CD4-positive, alpha-beta memory T cell (primary cell): ENCODE measurements at regions not wholly inside any gene's neighbourhood (a gene's known extent, or its start where the extent isn't known, plus 50 kb on each side); places are given as distances from the start of the nearest gene placed in this dataset.

Source experiments
- CTCF ChIA-PET: fragments of 350-600 bp; sonication (Branson Sonifier 250); formaldehyde crosslinking; loops from one replicate; lab custom pipeline; 2021; ENCODE audit warnings: inconsistent platforms; ENCODE audit not compliant: partially characterized antibody; lab: Charles Lee
- POLR2A ChIA-PET: fragments of 350-600 bp; sonication (Branson Sonifier 250); formaldehyde crosslinking; loops from one replicate; lab custom pipeline; 2021; ENCODE audit not compliant: partially characterized antibody; lab: Charles Lee
- DNase-seq, 5 donors: peaks; one replicate each; pipeline versions ENCODE4 v3.0.0 to v3.0.0-alpha.2; 2020 to 2022; ENCODE audit warnings: mixed read lengths in 1 of 5
- H3K27ac ChIP-seq: one replicate; pipeline ENCODE4 v1.7.0; 2013; ENCODE audit warnings: low read depth, low read length
- H3K27me3 ChIP-seq: 2 replicates; pipeline ENCODE4 v1.7.0; 2013; ENCODE audit warnings: mild to moderate bottlenecking, low read length, moderate library complexity; ENCODE audit not compliant: insufficient read depth
- H3K36me3 ChIP-seq: 2 replicates; pipeline ENCODE4 v1.7.0; 2013; ENCODE audit warnings: mild to moderate bottlenecking, low read length, moderate library complexity; ENCODE audit not compliant: insufficient read depth
- H3K4me1 ChIP-seq: 2 replicates; pipeline ENCODE4 v1.7.0; 2013; ENCODE audit warnings: mild to moderate bottlenecking, low read length, moderate library complexity; ENCODE audit not compliant: insufficient read depth
- H3K4me3 ChIP-seq, 2 donors: one replicate each; pipeline ENCODE4 v1.7.0; 2013; ENCODE audit warnings: low read length in 2 of 2, mild to moderate bottlenecking in 1 of 2
- H3K9me3 ChIP-seq, 2 donors: one replicate each; pipeline ENCODE4 v1.7.0; 2013; ENCODE audit warnings: low read length in 2 of 2, control low read depth in 1 of 2; ENCODE audit not compliant: control insufficient read depth in 1 of 2
- H3K27ac Mint-ChIP-seq, 7 donors: one replicate each; pipeline ENCODE4 v1.8.0; 2020 to 2021; ENCODE audit warnings: mixed read lengths in 7 of 7, mild to moderate bottlenecking in 6 of 7, inconsistent platforms in 3 of 7, moderate library complexity in 3 of 7
- H3K27me3 Mint-ChIP-seq, 2 donors: one replicate each; pipeline ENCODE4 v1.8.0; 2020 to 2021; ENCODE audit warnings: mixed read lengths in 2 of 2
- H3K36me3 Mint-ChIP-seq, 2 donors: one replicate each; pipeline ENCODE4 v1.8.0; 2020 to 2021; ENCODE audit warnings: mixed read lengths in 2 of 2, inconsistent platforms in 1 of 2, mild to moderate bottlenecking in 1 of 2
- H3K4me1 Mint-ChIP-seq, 4 donors: one replicate each; pipeline ENCODE4 v1.8.0; 2020 to 2021; ENCODE audit warnings: mixed read lengths in 4 of 4, mild to moderate bottlenecking in 1 of 4
- H3K4me3 Mint-ChIP-seq, 8 donors: one replicate each; pipeline ENCODE4 v1.8.0; 2020 to 2021; ENCODE audit warnings: mixed read lengths in 8 of 8, mild to moderate bottlenecking in 7 of 8, moderate library complexity in 6 of 8, inconsistent platforms in 3 of 8
- H3K9me3 Mint-ChIP-seq, 8 donors: one replicate each; pipeline ENCODE4 v1.8.0; 2020 to 2021; ENCODE audit warnings: mixed read lengths in 8 of 8, mild to moderate bottlenecking in 5 of 8, inconsistent platforms in 3 of 8, moderate library complexity in 1 of 8
- intact Hi-C: fragments of 100-400 bp; cut with micrococcal nuclease; formaldehyde crosslinking; loops from one replicate; pipeline ENCODE4 v1.15.1; 2023

DNA sequence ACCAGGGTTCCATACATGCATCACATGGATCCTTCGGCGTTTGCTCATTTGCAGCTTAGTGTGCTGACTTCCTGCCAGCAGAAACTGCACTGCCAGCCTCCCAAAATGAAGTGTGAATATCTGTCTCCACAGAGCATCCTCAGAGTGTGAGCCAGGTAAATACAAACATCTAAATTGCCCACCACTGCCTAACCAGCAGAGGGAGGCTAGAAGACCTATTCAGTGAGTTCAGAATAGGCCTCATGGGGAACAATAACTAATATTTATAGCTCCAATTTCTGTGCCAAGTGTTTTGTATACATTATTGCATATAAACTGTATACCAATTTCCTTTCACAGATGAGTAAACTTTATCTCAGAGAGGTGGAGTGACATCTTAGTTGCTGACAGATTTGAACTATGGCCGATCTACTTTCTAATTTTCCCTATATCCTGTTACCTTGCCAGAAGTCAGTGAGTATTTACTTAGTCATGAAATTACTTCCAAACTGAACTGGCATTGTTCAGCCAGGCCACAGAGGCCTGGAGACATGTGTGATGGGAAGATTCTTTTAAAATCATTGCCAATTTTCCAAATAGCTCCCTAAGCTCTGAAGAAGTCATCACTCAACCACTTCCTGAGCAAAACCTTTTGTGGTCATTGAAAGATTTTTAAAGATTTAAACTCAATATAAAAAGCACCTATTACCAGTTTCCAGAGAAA is 926.5 kb upstream of the GHITM start:
- Histone ChIP-seq H3K36me3 (no peaks in the 10 kb centered on the region), H3K9me3 (no peaks in the 10 kb centered on the region), H3K27me3 (no peaks in the 10 kb centered on the region), H3K4me1 (no peaks in the 10 kb centered on the region), H3K27ac (no peak overlapping the region), H3K4me3 (no peak overlapping the region)
- peaks cover 0 to 8% (median 2%) of the 10 kb centered on the region in 8 donors for H3K9me3 Mint-ChIP-seq
- no peak overlapping the region for H3K4me3 Mint-ChIP-seq
- DNase-seq, result no peak
- no peaks in the 10 kb centered on the region for H3K36me3 Mint-ChIP-seq
- ChIA-PET POLR2A (no interaction called here), CTCF (no interaction called here)
- no peak overlapping the region for H3K27ac Mint-ChIP-seq
- H3K4me1 Mint-ChIP-seq, result no peaks in the 10 kb centered on the region
- no peaks in the 10 kb centered on the region for H3K27me3 Mint-ChIP-seq
- intact Hi-C loops, result no loop called here

- Mint-ChIP-seq H3K4me1 (no peaks in the 10 kb centered on the region), H3K9me3 (peaks cover 0 to 6% (median 3%) of the 10 kb centered on the region in 8 donors), H3K27ac (no peak overlapping the region), H3K4me3 (no peak overlapping the region), H3K36me3 (no peaks in the 10 kb centered on the region), H3K27me3 (no peaks in the 10 kb centered on the region)
- DNase-seq, result no peak
- no peaks in the 10 kb centered on the region for H3K27me3 ChIP-seq
- H3K9me3 ChIP-seq, result no peaks in the 10 kb centered on the region
- no peak overlapping the region for H3K27ac ChIP-seq
- ChIA-PET CTCF (no interaction called here), POLR2A (no interaction called here)
- intact Hi-C loops, result no loop called here
- no peak overlapping the region for H3K4me3 ChIP-seq
- no peaks in the 10 kb centered on the region for H3K4me1 ChIP-seq
- H3K36me3 ChIP-seq, result no peaks in the 10 kb centered on the region
Measured at GRCh38 chr10:83214136-83214535, 925.2 kb upstream of the GHITM start.

GRCh38 chr10:83218205-83218604 is 921.1 kb upstream of the GHITM start:
- Mint-ChIP-seq H3K36me3 (no peaks in the 10 kb centered on the region), H3K4me1 (no peaks in the 10 kb centered on the region), H3K4me3 (no peak overlapping the region), H3K9me3 (peaks cover 0 to 9% (median 4%) of the 10 kb centered on the region in 8 donors), H3K27ac (peak overlapping the region in 1 of 7 donors; percentile 23), H3K27me3 (no peaks in the 10 kb centered on the region)
- H3K4me1 ChIP-seq, result no peaks in the 10 kb centered on the region
- no peaks in the 10 kb centered on the region for H3K36me3 ChIP-seq
- no peaks in the 10 kb centered on the region for H3K27me3 ChIP-seq
- H3K27ac ChIP-seq, result no peak overlapping the region
- no peaks in the 10 kb centered on the region for H3K9me3 ChIP-seq
- intact Hi-C loops, result no loop called here
- DNase-seq, result no peak
- POLR2A ChIA-PET, result no interaction called here
- CTCF ChIA-PET, result no interaction called here
- H3K4me3 ChIP-seq, result no peak overlapping the region

DNA sequence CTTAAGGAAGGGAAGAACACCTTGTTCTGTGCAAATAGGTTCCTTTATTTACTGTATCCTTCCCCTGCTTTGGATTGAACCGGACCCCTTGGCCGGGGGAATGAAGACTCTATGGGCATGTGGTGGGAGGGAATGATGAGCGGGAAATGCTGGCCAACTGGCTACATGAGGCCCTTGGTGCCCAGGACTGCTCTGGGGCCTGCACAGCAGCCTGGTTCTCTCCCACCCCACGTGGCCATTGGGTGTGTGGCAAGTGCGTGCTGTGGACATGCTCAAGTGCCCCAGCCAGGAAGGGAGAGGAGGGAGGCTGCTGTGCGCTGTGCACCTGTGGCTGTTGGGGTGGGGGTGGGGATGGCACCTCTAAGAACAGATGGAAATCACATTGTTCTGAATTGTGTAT is 917.0 kb upstream of the GHITM start:
- Histone ChIP-seq H3K36me3 (no peaks in the 10 kb centered on the region), H3K4me3 (no peak overlapping the region), H3K27ac (no peak overlapping the region), H3K4me1 (no peaks in the 10 kb centered on the region), H3K27me3 (no peaks in the 10 kb centered on the region), H3K9me3 (no peaks in the 10 kb centered on the region)
- Mint-ChIP-seq H3K4me1 (no peaks in the 10 kb centered on the region), H3K4me3 (no peak overlapping the region), H3K36me3 (no peaks in the 10 kb centered on the region), H3K27ac (no peak overlapping the region), H3K9me3 (peaks cover 0 to 8% (median 4%) of the 10 kb centered on the region in 8 donors), H3K27me3 (no peaks in the 10 kb centered on the region)
- POLR2A ChIA-PET, result no interaction called here
- CTCF ChIA-PET, result no interaction called here
- intact Hi-C loops, result no loop called here
- DNase-seq, result no peak

DNA sequence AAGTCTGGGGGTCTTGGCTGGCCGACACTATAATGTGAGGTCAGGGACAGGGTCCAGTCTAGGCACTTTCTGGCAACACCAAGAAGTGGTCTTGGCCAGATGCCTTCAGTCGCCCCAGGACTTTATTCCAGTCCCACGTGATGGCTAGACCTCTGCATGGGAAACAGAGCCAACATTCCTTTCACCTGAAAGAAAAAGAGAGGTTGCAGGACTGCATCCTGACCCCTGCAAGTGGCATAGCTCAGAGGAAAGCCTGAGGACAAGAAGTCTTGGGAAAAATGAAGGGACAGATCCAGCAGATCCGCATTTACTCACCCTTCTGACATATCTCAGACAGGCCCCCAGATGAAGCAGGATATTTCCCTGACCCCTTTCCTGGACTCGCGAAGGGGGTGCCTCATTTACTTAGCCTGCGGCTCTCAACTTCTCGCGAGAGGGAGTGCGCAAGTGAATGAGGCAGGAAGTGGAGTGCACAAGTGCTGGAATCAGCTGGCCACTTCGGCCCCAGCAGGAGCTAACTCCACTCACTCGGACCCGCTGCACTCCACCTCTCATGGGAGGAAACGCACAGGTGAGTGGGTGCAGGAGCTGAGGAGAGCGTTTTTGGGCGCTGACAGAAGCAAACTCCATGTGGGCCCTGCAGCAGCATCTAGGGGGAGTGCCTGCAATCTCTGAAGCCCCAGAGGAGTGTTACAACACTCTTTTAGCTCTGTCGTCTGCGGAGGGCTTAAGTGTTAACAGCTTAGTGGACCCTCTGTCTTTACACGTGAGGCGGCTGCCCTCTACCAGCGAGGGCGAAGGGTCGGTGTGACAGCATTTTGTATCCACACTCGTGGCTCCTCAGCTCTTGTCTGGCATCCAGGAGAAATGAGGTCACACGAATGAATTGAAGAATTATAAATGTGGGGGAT is 916.2 kb upstream of the GHITM start:
- CTCF ChIA-PET, result no interaction called here
- H3K36me3 Mint-ChIP-seq, result no peaks in the 10 kb centered on the region
- H3K9me3 Mint-ChIP-seq, result peaks cover 0 to 9% (median 4%) of the 10 kb centered on the region in 8 donors
- intact Hi-C loops, result no loop called here
- DNase-seq, result no peak
- H3K27me3 Mint-ChIP-seq, result no peaks in the 10 kb centered on the region
- no peak overlapping the region for H3K27ac ChIP-seq
- H3K36me3 ChIP-seq, result no peaks in the 10 kb centered on the region
- no peak overlapping the region for H3K27ac Mint-ChIP-seq
- no peak overlapping the region for H3K4me3 Mint-ChIP-seq
- no peaks in the 10 kb centered on the region for H3K27me3 ChIP-seq
- no peaks in the 10 kb centered on the region for H3K4me1 Mint-ChIP-seq
- POLR2A ChIA-PET, result no interaction called here
- H3K9me3 ChIP-seq, result no peaks in the 10 kb centered on the region
- H3K4me3 ChIP-seq, result no peak overlapping the region
- H3K4me1 ChIP-seq, result no peaks in the 10 kb centered on the region

DNA sequence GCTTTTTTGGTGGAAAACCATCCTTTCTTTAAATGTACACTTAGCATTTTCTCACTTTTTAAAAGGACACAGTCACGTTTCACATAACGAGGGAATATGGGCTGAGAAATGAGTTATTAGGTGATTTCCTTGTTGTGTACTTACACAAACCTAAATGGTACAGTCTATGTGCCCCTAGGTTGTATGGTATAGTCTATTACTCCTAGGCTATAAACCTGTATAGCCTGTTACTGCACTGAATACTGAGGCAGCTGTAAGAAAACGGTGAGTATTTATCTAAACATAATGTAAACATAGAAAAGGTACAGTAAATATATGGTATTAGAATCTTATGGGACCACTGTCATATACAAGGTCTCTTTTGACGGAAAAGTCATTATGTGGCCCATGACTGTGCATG is 913.5 kb upstream of the GHITM start:
- Histone ChIP-seq H3K9me3 (no peaks in the 10 kb centered on the region), H3K36me3 (no peaks in the 10 kb centered on the region), H3K27me3 (no peaks in the 10 kb centered on the region), H3K4me3 (no peak overlapping the region), H3K4me1 (no peaks in the 10 kb centered on the region), H3K27ac (no peak overlapping the region)
- Mint-ChIP-seq H3K4me1 (no peaks in the 10 kb centered on the region), H3K36me3 (no peaks in the 10 kb centered on the region), H3K27me3 (no peaks in the 10 kb centered on the region), H3K4me3 (no peak overlapping the region), H3K27ac (no peak overlapping the region), H3K9me3 (peaks cover 0 to 11% (median 0%) of the 10 kb centered on the region in 8 donors)
- CTCF ChIA-PET, result no interaction called here
- POLR2A ChIA-PET, result no interaction called here
- no peak for DNase-seq
- intact Hi-C loops, result no loop called here

DNA sequence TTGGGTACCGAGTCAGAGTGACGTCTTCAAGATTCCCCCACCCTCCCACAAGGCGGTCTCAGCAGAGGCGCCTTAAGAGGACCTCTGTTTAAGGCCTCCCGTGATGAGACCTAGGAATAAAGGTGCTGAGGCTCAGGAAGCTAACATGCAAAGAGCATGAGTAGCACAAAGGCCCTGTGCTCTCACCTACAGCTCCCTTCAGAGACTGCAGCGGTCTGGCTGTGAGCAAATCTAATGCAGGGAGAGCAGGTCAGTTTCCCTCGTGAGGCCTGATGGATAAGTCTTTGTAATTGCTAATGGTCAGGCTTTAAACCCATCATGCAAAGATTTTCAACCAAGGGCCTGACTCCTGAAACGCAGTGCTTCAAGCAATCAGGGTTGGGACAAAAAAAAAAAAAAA is 909.3 kb upstream of the GHITM start:
- POLR2A ChIA-PET, result no interaction called here
- no peak for DNase-seq
- CTCF ChIA-PET, result no interaction called here
- Mint-ChIP-seq H3K4me1 (no peaks in the 10 kb centered on the region), H3K4me3 (no peak overlapping the region), H3K9me3 (peaks cover 0 to 5% (median 3%) of the 10 kb centered on the region in 8 donors), H3K27me3 (no peaks in the 10 kb centered on the region), H3K36me3 (no peaks in the 10 kb centered on the region), H3K27ac (no peak overlapping the region)
- intact Hi-C loops, result no loop called here
- Histone ChIP-seq H3K36me3 (no peaks in the 10 kb centered on the region), H3K4me1 (no peaks in the 10 kb centered on the region), H3K27me3 (no peaks in the 10 kb centered on the region), H3K9me3 (no peaks in the 10 kb centered on the region), H3K4me3 (no peak overlapping the region), H3K27ac (no peak overlapping the region)
